GM10266 (cell line): ENCODE measurements at regions not wholly inside any gene's neighbourhood (a gene's known extent, or its start where the extent isn't known, plus 50 kb on each side); places are given as distances from the start of the nearest gene placed in this dataset.

Experiments
- DNase-seq: peaks from one replicate; pipeline ENCODE4 v3.0.0; 2012; ENCODE audit errors: extremely low spot score
- TF ChIP-seq, protein P1 (sequence below): IDR thresholded peaks from 2 replicates; pipeline ENCODE4 v1.5.1; 2012; ENCODE audit warnings: mild to moderate bottlenecking, low read depth; ENCODE audit not compliant: control insufficient read depth, insufficient read depth; ENCODE audit errors: missing control alignments

DNA sequence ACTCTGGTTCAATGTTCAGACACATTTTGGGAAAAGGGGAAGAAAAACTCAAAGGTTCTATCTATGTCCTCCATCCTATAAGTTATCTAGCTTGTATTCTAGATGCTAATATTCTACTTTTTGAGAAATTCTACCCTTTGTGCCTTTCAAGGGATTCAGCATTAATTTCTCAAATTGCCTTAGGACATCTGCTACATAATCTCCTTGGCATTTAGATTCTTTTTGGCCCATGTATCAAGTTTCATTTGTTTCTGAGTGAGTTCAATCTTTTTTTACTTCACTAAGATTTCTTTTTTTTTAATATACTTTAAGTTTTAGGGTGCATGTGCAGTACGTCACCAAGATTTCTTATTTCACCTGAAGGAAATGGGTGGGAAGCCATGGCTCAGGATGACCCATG is 232.7 kb upstream of the TENT5A start:
- no peak for DNase-seq
- TF ChIP-seq, protein P1, sequence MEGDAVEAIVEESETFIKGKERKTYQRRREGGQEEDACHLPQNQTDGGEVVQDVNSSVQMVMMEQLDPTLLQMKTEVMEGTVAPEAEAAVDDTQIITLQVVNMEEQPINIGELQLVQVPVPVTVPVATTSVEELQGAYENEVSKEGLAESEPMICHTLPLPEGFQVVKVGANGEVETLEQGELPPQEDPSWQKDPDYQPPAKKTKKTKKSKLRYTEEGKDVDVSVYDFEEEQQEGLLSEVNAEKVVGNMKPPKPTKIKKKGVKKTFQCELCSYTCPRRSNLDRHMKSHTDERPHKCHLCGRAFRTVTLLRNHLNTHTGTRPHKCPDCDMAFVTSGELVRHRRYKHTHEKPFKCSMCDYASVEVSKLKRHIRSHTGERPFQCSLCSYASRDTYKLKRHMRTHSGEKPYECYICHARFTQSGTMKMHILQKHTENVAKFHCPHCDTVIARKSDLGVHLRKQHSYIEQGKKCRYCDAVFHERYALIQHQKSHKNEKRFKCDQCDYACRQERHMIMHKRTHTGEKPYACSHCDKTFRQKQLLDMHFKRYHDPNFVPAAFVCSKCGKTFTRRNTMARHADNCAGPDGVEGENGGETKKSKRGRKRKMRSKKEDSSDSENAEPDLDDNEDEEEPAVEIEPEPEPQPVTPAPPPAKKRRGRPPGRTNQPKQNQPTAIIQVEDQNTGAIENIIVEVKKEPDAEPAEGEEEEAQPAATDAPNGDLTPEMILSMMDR: no peak

- DNase-seq: no peak
- TF ChIP-seq, protein P1: no peak
These were observed 232.1 kb upstream of the TENT5A start for GRCh38 chr6:81984599-81984998.

- TF ChIP-seq, protein P1: no peak
- DNase-seq: no peak
These were observed 229.3 kb upstream of the TENT5A start for GRCh38 chr6:81981812-81982211.

DNA sequence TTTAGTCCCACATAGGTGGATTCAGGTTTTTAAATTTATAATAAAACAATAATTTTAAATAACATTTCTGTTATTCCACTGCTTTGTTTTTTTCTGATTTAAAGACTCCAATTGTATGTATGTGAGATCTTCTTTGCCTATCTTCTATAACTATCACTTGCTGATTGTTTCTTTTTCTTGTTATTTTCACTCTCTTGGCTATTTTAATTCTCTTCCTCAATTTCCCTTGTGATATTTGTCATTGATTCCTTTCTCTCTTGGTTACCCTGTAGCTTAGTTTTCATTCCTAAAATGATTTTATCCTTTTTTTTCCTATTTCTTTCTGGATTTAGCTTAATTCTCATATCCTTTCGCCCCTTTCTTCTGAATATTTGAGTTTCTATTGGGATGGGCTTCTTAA is 227.3 kb upstream of the TENT5A start:
- no peak for DNase-seq
- TF ChIP-seq, protein P1: no peak

DNA sequence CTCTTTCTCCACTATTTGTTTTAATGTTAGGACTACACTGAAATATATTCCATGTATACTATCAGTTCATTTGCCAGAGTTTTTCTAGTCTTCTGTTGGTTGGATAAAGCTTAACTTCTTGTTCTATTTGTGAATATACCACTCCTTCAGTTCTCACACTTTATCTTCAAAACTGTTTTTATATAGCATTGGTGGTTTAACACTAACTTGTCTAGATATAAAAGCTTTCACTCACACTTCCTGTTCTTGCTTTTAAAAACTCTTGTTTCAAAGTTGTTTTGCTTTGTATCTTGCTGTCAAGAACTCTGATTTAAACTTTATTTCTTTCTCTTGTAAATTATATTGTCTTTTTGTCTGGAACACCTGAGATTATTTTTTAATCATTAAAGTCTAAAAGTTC is 226.8 kb upstream of the TENT5A start:
- no peak for DNase-seq
- TF ChIP-seq, protein P1: no peak

- no peak for DNase-seq
- TF ChIP-seq, protein P1: no peak
These were observed 225.7 kb upstream of the TENT5A start for GRCh38 chr6:81978230-81978629.

GRCh38 chr6:81977486-81977885 is 225.0 kb upstream of the TENT5A start:
- TF ChIP-seq, protein P1: no peak

More at GRCh38 chr6:81977486-81977885, 225.0 kb upstream of the TENT5A start:
- no peak for DNase-seq
